Bronchial epithelial cell (primary cell): ENCODE measurements at regions not wholly inside any gene's neighbourhood (a gene's known extent, or its start where the extent isn't known, plus 50 kb on each side); places are given as distances from the start of the nearest gene placed in this dataset.
"Not testable (repeated sequence)": the region's sequence is repeated elsewhere in the genome, so short reads cannot be mapped to it uniquely, and the experiment has no call there.

Experiments
- DNase-seq: peaks from one replicate; pipeline ENCODE4 v3.0.0-alpha.2; 2010; ENCODE audit warnings: low read depth
- FAIRE-seq: peaks from 2 replicates; lab custom pipeline; 2011; peaks lifted over from hg19 to GRCh38; lab: Jason Lieb, UNC
- H3K27me3 ChIP-seq: 2 replicates; pipeline ENCODE4 v1.5.1; 2011; ENCODE audit warnings: low read length; ENCODE audit not compliant: control insufficient read depth, insufficient read depth
- H3K36me3 ChIP-seq: 2 replicates; pipeline ENCODE4 v1.5.1; 2011; ENCODE audit warnings: low read length; ENCODE audit not compliant: control insufficient read depth, insufficient read depth
- H3K4me3 ChIP-seq: 2 replicates; pipeline ENCODE4 v1.5.1; 2011; ENCODE audit warnings: mild to moderate bottlenecking, low read depth, low read length, control low read depth
- CTCF ChIP-seq: IDR thresholded peaks from 2 replicates; pipeline ENCODE4 v1.5.1; 2011; ENCODE audit warnings: mild to moderate bottlenecking, moderate library complexity, low read length, control low read depth, inconsistent platforms; ENCODE audit not compliant: insufficient read depth, severe bottlenecking

- DNase-seq: no peak
- no peak overlapping the region for H3K4me3 ChIP-seq
- no peak for TF ChIP-seq CTCF
- H3K36me3 ChIP-seq: no peaks in the 10 kb centered on the region
- H3K27me3 ChIP-seq: no peaks in the 10 kb centered on the region
- no peak for FAIRE-seq
Observed at GRCh38 chr13:84118839-84119409, 236.7 kb upstream of the SLITRK1 start.

GRCh38 chr13:84098273-84098672, 216.0 kb upstream of the SLITRK1 start:
- TF ChIP-seq CTCF: no peak
- Histone ChIP-seq H3K27me3 (no peaks in the 10 kb centered on the region), H3K36me3 (no peaks in the 10 kb centered on the region), H3K4me3 (no peak overlapping the region)
- no peak for FAIRE-seq
- no peak for DNase-seq

GRCh38 chr13:84097148-84097547, 214.9 kb upstream of the SLITRK1 start:
- DNase-seq (no peak), FAIRE-seq (no peak)
- Histone ChIP-seq H3K27me3 (no peaks in the 10 kb centered on the region), H3K36me3 (no peaks in the 10 kb centered on the region), H3K4me3 (no peak overlapping the region)
- TF ChIP-seq CTCF: no peak

- Histone ChIP-seq H3K4me3 (no peak overlapping the region), H3K36me3 (no peaks in the 10 kb centered on the region), H3K27me3 (no peaks in the 10 kb centered on the region)
- DNase-seq (peak; percentile 5), FAIRE-seq (no peak)
- TF ChIP-seq CTCF: no peak
Observed at GRCh38 chr13:84096216-84096615, 213.9 kb upstream of the SLITRK1 start.

GRCh38 chr13:84088996-84089395, 206.7 kb upstream of the SLITRK1 start:
- no peak for DNase-seq
- Histone ChIP-seq H3K36me3 (no peaks in the 10 kb centered on the region), H3K4me3 (no peak overlapping the region), H3K27me3 (no peaks in the 10 kb centered on the region)
- no peak for FAIRE-seq
- TF ChIP-seq CTCF: no peak

GRCh38 chr13:84086847-84087162, 204.5 kb upstream of the SLITRK1 start:
- DNase-seq (no peak), FAIRE-seq (no peak)
- TF ChIP-seq CTCF: no peak
- Histone ChIP-seq H3K36me3 (no peaks in the 10 kb centered on the region), H3K4me3 (peak overlapping the region; percentile 10), H3K27me3 (no peaks in the 10 kb centered on the region)

- peak overlapping the region; percentile 10 for H3K4me3 ChIP-seq
- DNase-seq, FAIRE-seq, H3K36me3 ChIP-seq, H3K27me3 ChIP-seq: not testable (repeated sequence)
Observed at GRCh38 chr13:84086098-84086846, 204.0 kb upstream of the SLITRK1 start.
